Thoracic aorta (tissue), 2 donors: ENCODE measurements at regions not wholly inside any gene's neighbourhood (a gene's known extent, or its start where the extent isn't known, plus 50 kb on each side); places are given as distances from the start of the nearest gene placed in this dataset.

Source experiments
- ATAC-seq: fragments of 150-250 bp; one replicate; pipeline ENCODE4 v1.8.0; 2017; ENCODE audit warnings: low read depth; ENCODE audit not compliant: insufficient number of reproducible peaks, low FRiP score
- DNase-seq: peaks from one replicate; pipeline ENCODE4 v3.0.0-alpha.2; 2020; ENCODE audit warnings: low spot score
- H3K27ac ChIP-seq, 2 donors: fragments of 200-600 bp; sonication (generic); 1 replicate in 1 of 2; 2 replicates in 1 of 2; pipeline ENCODE4 v1.5.1; 2016; ENCODE audit warnings: mild to moderate bottlenecking in 2 of 2, moderate library complexity in 2 of 2
- H3K27me3 ChIP-seq: fragments of 200-600 bp; sonication (generic); replicated peaks from 2 replicates; pipeline ENCODE4 v1.6.0; 2016; ENCODE audit warnings: mild to moderate bottlenecking; ENCODE audit not compliant: insufficient read depth
- H3K36me3 ChIP-seq: fragments of 200-600 bp; sonication (generic); one replicate; pipeline ENCODE4 v1.5.1; 2016
- H3K4me1 ChIP-seq, 2 donors: fragments of 200-600 bp; sonication (generic); 1 replicate in 1 of 2; 2 replicates in 1 of 2; pipeline versions ENCODE4 v1.5.1 to v1.6.0; 2016; ENCODE audit warnings: low read depth in 2 of 2, mild to moderate bottlenecking in 1 of 2; ENCODE audit not compliant: control insufficient read depth in 1 of 2
- H3K4me3 ChIP-seq: fragments of 200-600 bp; sonication (generic); 2 replicates; pipeline ENCODE4 v1.5.1; 2016; ENCODE audit warnings: mild to moderate bottlenecking
- H3K9me3 ChIP-seq: fragments of 200-600 bp; sonication (generic); 2 replicates; pipeline ENCODE4 v1.5.1; 2016
- TF ChIP-seq, protein P1 (sequence below): fragments of 200-600 bp; sonication (generic); IDR thresholded peaks from one replicate; pipeline ENCODE4 v1.5.1; 2019; ENCODE audit warnings: antibody characterized with exemption

DNA sequence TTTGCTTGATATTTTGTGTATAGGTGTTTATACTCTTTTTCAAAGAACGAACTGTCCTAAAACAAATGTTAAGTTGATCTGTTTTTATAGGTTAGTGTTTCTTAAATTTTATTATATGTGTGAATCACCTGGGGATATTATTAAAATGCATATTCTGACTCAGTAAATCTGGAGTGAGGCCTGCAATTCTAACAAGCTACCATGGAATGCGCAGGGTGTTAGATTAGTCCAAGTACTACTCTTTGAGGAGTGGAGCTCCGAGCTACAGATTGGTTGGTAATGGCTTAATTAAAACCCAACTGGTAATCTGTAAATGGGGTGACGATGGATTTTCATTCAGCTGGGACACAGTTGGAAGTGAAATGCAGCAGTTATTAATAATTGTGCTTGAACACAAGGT is 214.1 kb upstream of the UFM1 start:
- Histone ChIP-seq H3K4me1 (no peaks in the 10 kb centered on the region), H3K9me3 (no peaks in the 10 kb centered on the region), H3K27me3 (no peaks in the 10 kb centered on the region), H3K36me3 (no peaks in the 10 kb centered on the region), H3K4me3 (no peak overlapping the region), H3K27ac (no peak overlapping the region)
- ATAC-seq, result no peak
- TF ChIP-seq, protein P1, sequence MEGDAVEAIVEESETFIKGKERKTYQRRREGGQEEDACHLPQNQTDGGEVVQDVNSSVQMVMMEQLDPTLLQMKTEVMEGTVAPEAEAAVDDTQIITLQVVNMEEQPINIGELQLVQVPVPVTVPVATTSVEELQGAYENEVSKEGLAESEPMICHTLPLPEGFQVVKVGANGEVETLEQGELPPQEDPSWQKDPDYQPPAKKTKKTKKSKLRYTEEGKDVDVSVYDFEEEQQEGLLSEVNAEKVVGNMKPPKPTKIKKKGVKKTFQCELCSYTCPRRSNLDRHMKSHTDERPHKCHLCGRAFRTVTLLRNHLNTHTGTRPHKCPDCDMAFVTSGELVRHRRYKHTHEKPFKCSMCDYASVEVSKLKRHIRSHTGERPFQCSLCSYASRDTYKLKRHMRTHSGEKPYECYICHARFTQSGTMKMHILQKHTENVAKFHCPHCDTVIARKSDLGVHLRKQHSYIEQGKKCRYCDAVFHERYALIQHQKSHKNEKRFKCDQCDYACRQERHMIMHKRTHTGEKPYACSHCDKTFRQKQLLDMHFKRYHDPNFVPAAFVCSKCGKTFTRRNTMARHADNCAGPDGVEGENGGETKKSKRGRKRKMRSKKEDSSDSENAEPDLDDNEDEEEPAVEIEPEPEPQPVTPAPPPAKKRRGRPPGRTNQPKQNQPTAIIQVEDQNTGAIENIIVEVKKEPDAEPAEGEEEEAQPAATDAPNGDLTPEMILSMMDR, result no peak
- DNase-seq, result no peak

DNA sequence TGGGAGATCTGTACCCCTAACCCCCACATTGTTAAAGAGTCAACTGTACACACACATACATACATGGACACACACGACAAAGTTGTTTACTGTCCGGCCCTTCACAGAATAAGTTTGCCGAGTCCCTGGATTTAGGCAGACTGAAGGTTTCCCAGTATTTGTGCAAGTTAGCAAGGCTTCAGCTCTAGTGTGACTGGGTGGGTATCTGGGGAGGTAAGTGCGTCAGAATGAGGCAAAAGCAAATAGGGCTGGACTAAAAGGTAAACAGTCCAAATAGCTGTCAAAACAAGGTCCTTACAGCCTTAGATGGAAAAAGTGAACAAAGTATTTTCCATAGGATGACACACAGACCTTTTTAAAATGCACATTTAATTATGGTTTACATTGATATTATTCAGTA is 228.4 kb upstream of the UFM1 start:
- Histone ChIP-seq H3K4me1 (no peaks in the 10 kb centered on the region), H3K36me3 (no peaks in the 10 kb centered on the region), H3K4me3 (no peak overlapping the region), H3K9me3 (no peaks in the 10 kb centered on the region), H3K27me3 (no peaks in the 10 kb centered on the region), H3K27ac (no peak overlapping the region)
- ATAC-seq (no peak), DNase-seq (no peak)
- TF ChIP-seq, protein P1, result no peak

DNA sequence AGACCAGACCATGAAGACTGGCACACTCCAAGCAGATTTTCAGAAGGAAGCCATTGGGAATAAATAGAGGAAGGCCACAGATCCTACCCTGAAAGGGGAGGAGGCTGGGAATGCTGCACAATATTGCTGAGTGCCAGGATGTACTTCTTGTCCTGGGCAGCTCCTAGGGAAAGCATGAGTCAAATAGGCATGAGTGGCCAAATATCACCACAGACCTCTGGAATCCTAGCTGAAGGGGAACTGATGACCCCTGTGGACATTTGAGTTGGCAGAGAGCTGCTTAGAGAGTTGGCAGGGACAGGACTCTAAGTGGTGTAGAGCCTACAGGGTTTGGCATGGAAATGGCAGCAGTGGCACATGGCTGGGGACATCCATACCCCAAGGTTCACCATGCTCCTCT is 234.3 kb upstream of the TRPC4 start:
- no peaks in the 10 kb centered on the region for H3K4me1 ChIP-seq
- DNase-seq (no peak), ATAC-seq (no peak)
- no peak overlapping the region for H3K27ac ChIP-seq
- no peak overlapping the region for H3K4me3 ChIP-seq
- H3K9me3 ChIP-seq, result peaks cover 4% of the 10 kb centered on the region
- no peaks in the 10 kb centered on the region for H3K27me3 ChIP-seq
- no peaks in the 10 kb centered on the region for H3K36me3 ChIP-seq
- TF ChIP-seq, protein P1, result no peak

DNA sequence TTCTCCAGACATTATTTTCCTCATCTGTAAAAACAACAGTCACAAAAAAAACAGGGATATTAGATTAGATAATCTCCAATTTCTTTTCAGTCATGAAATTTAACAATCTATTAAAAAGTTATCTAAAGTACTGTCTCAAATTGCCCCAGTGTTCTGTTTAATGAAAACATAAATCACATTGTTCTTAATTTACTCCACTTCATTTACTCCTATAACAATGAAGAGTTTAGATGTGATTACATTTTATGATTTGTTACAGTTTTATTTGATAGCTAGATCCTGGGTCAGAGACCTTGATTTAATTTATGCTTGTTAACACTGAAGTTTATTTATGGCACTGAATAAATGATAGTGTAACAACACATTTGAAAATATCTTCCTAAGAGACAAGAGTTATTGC is 230.2 kb upstream of the TRPC4 start:
- TF ChIP-seq, protein P1, result no peak
- H3K27ac ChIP-seq, result no peak overlapping the region
- ATAC-seq (no peak), DNase-seq (no peak)
- H3K27me3 ChIP-seq, result no peaks in the 10 kb centered on the region
- no peaks in the 10 kb centered on the region for H3K4me1 ChIP-seq
- H3K4me3 ChIP-seq, result no peak overlapping the region
- no peaks in the 10 kb centered on the region for H3K9me3 ChIP-seq
- no peaks in the 10 kb centered on the region for H3K36me3 ChIP-seq

DNA sequence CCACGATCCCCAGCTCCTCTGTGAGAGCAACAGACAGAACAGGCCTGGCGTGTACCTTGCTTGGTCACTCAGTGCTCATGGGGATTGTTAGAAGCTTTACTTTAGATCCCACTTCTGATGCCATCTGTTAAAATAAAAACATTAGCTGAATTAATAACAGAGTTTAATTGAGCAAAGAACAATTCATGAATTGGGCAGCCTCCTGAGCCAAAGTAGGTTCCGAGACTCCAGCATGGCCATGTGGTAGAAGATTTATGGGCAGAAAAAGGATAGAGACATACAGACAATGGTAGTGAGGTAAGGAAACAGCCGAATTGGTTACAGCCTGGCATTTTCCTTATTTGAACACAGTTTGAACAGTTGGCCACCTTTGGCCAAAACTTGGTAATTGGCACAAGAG is 223.9 kb upstream of the TRPC4 start:
- no peaks in the 10 kb centered on the region for H3K9me3 ChIP-seq
- no peak overlapping the region for H3K27ac ChIP-seq
- no peak overlapping the region for H3K4me3 ChIP-seq
- no peaks in the 10 kb centered on the region for H3K27me3 ChIP-seq
- TF ChIP-seq, protein P1, result no peak
- DNase-seq (no peak), ATAC-seq (no peak)
- no peaks in the 10 kb centered on the region for H3K4me1 ChIP-seq
- no peaks in the 10 kb centered on the region for H3K36me3 ChIP-seq
